ENCODE measurements at regions not wholly inside any gene's neighbourhood (a gene's known extent, or its start where the extent isn't known, plus 50 kb on each side); places are given as distances from the start of the nearest gene placed in this dataset.

GRCh38 chr6:166841216-166841615, 115.1 kb downstream of the RNASET2 start:
- TF ChIP-seq CTCF (IDR thresholded peaks at IDR 0.05) (no peak), POLR2A (IDR thresholded peaks at IDR 0.05) (no peak)

Measured in tibial nerve (tissue), 3 donors.